ENCODE measurements at regions not wholly inside any gene's neighbourhood (a gene's known extent, or its start where the extent isn't known, plus 50 kb on each side); places are given as distances from the start of the nearest gene placed in this dataset.

GRCh38 chr15:31752905-31753304 lies 277.4 kb upstream of the CHRNA7 start:
- H3K9me3 ChIP-seq (ENCODE audit: low read length): no peaks in the 10 kb centered on the region
- FAIRE-seq (no peak), ATAC-seq (no peak), DNase-seq (ENCODE audit: low spot score) (no peak)
- POLR2A ChIA-PET: no interaction called here
- H3K79me2 ChIP-seq (ENCODE audit: insufficient read depth, low read length): no peaks in the 10 kb centered on the region
- in situ Hi-C loops (cut with HindIII; ENCODE audit: extremely low pct_ligation_motif_present, low pct_unique_long_range_greater_than_20kb) (no loop called here), intact Hi-C loops (cut with micrococcal nuclease; ENCODE audit: unreplicated experiment) (no loop called here)
- no peak overlapping the region for H3K9ac ChIP-seq (ENCODE audit: insufficient read depth, low read depth, low read length)
- no TSS peak for BruUV-seq (replicated peaks)
- H3K27me3 ChIP-seq (ENCODE audit: control insufficient read depth in 1 of 2, insufficient read depth in 2 of 2, low read length in 2 of 2): no peaks in the 10 kb centered on the region; a peak in 1 of 5 replicates
- WGBS (ENCODE audit: low lambda C conversion rate): 0% methylated on average over 3 of the region's 3 CpGs
- H3K4me2 ChIP-seq (ENCODE audit: low read depth, low read length): no peak overlapping the region
- no peaks in the 10 kb centered on the region for H3K4me1 ChIP-seq (ENCODE audit: insufficient read depth, low read length)
- no peak for TF ChIP-seq ZNF44 (CRISPR knock-in tag; IDR thresholded peaks at IDR 0.05)
- TF ChIP-seq, protein P1, sequence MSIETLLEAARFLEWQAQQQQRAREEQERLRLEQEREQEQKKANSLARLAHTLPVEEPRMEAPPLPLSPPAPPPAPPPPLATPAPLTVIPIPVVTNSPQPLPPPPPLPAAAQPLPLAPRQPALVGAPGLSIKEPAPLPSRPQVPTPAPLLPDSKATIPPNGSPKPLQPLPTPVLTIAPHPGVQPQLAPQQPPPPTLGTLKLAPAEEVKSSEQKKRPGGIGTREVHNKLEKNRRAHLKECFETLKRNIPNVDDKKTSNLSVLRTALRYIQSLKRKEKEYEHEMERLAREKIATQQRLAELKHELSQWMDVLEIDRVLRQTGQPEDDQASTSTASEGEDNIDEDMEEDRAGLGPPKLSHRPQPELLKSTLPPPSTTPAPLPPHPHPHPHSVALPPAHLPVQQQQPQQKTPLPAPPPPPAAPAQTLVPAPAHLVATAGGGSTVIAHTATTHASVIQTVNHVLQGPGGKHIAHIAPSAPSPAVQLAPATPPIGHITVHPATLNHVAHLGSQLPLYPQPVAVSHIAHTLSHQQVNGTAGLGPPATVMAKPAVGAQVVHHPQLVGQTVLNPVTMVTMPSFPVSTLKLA (IDR thresholded peaks at IDR 0.05): no peak
- no peak for TF ChIP-seq AGO2 (optimal IDR thresholded peaks at IDR 0.05; ENCODE audit: low read depth, low read length)
- no peak for TF ChIP-seq CENPT (CRISPR knock-in tag; IDR thresholded peaks at IDR 0.05; ENCODE audit: low read depth)
- TF ChIP-seq, protein P2, sequence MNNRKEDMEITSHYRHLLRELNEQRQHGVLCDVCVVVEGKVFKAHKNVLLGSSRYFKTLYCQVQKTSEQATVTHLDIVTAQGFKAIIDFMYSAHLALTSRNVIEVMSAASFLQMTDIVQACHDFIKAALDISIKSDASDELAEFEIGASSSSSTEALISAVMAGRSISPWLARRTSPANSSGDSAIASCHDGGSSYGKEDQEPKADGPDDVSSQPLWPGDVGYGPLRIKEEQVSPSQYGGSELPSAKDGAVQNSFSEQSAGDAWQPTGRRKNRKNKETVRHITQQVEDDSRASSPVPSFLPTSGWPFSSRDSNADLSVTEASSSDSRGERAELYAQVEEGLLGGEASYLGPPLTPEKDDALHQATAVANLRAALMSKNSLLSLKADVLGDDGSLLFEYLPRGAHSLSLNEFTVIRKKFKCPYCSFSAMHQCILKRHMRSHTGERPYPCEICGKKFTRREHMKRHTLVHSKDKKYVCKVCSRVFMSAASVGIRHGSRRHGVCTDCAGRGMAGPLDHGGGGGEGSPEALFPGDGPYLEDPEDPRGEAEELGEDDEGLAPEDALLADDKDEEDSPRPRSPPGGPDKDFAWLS (CRISPR knock-in tag; IDR thresholded peaks at IDR 0.05; ENCODE audit: borderline replicate concordance): no peak
- no peak for TF ChIP-seq HNRNPL (IDR thresholded peaks at IDR 0.05; ENCODE audit: low read depth, low read length)
- TF ChIP-seq ZBED4 (CRISPR knock-in tag; IDR thresholded peaks at IDR 0.05; ENCODE audit: borderline replicate concordance): no peak
- TF ChIP-seq ARID2 (CRISPR knock-in tag; IDR thresholded peaks at IDR 0.05; ENCODE audit: borderline replicate concordance): no peak
- no peak for TF ChIP-seq PLSCR1 (CRISPR knock-in tag; IDR thresholded peaks at IDR 0.05; ENCODE audit: borderline replicate concordance)
- TF ChIP-seq NRL (CRISPR knock-in tag; IDR thresholded peaks at IDR 0.05; ENCODE audit: borderline replicate concordance): no peak
- TF ChIP-seq, protein P3, sequence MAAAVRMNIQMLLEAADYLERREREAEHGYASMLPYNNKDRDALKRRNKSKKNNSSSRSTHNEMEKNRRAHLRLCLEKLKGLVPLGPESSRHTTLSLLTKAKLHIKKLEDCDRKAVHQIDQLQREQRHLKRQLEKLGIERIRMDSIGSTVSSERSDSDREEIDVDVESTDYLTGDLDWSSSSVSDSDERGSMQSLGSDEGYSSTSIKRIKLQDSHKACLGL (CRISPR knock-in tag; IDR thresholded peaks at IDR 0.05): no peak
- no peak for TF ChIP-seq KDM1A (CRISPR knock-in tag; IDR thresholded peaks at IDR 0.05)
- TF ChIP-seq HMGXB4 (CRISPR knock-in tag; IDR thresholded peaks at IDR 0.05; ENCODE audit: borderline replicate concordance in 1 of 2, low read depth in 1 of 2): no peak
- no peak for TF ChIP-seq THYN1 (CRISPR knock-in tag; IDR thresholded peaks at IDR 0.05; ENCODE audit: borderline replicate concordance, low read depth)
- H4K20me1 ChIP-seq (ENCODE audit: insufficient read depth, low read length): no peaks in the 10 kb centered on the region
- H3K27ac ChIP-seq (ENCODE audit: extremely low read length, insufficient read depth, low read length): no peak overlapping the region
- CTCF ChIA-PET (ENCODE audit: low intra/inter-chr PET ratio, low total read pairs): no interaction called here
- H2AFZ ChIP-seq (ENCODE audit: low read length): no peak overlapping the region
- H3K36me3 ChIP-seq (replicated peaks in 1 of 2; ENCODE audit: control insufficient read depth in 1 of 2, insufficient read depth in 2 of 2, low read length in 2 of 2): no peaks in the 10 kb centered on the region
- no peak overlapping the region for H3K4me3 ChIP-seq (replicated peaks in 1 of 3; ENCODE audit: insufficient read depth in 1 of 3, low read depth in 2 of 3, low read length in 3 of 3)

All from HepG2 (cell line).